Fibroblast of lung (primary cell): ENCODE measurements at regions not wholly inside any gene's neighbourhood (a gene's known extent, or its start where the extent isn't known, plus 50 kb on each side); places are given as distances from the start of the nearest gene placed in this dataset.

ENCODE experiments used
- DNase-seq, 2 donors: peaks; one replicate each; pipeline versions ENCODE4 v3.0.0 to v3.0.0-alpha.2; 2010; ENCODE audit warnings: low read depth in 2 of 2
- H2AFZ ChIP-seq: 2 replicates; pipeline ENCODE4 v1.5.1; 2012; ENCODE audit warnings: low read length, control low read depth, inconsistent platforms
- H3K27ac ChIP-seq: 2 replicates; pipeline ENCODE4 v1.5.1; 2011; ENCODE audit warnings: low read length, control low read depth; ENCODE audit not compliant: insufficient read depth
- H3K27me3 ChIP-seq: 2 replicates; pipeline ENCODE4 v1.5.1; 2011; ENCODE audit warnings: mild to moderate bottlenecking, low read length; ENCODE audit not compliant: control insufficient read depth, insufficient read depth
- H3K36me3 ChIP-seq: 2 replicates; pipeline ENCODE4 v1.5.1; 2011; ENCODE audit warnings: low read length; ENCODE audit not compliant: control insufficient read depth, insufficient read depth
- H3K4me1 ChIP-seq: 2 replicates; pipeline ENCODE4 v1.5.1; 2011; ENCODE audit warnings: low read length; ENCODE audit not compliant: control insufficient read depth, insufficient read depth; ENCODE audit errors: extremely low read depth
- H3K4me2 ChIP-seq: 2 replicates; pipeline ENCODE4 v1.5.1; 2011; ENCODE audit warnings: low read length, control low read depth; ENCODE audit not compliant: insufficient read depth; ENCODE audit errors: extremely low read depth
- H3K4me3 ChIP-seq, 4 experiments: fragments of 200-600 bp in 1 of 4; sonication (generic) in 1 of 4; replicated peaks in 1 of 4; 2 replicates each; pipeline ENCODE4 v1.5.1; 2011 to 2016; ENCODE audit warnings: low read length in 4 of 4, low read depth in 3 of 4, mild to moderate bottlenecking in 3 of 4, control low read depth in 2 of 4, inconsistent platforms in 1 of 4, mixed read lengths in 1 of 4; ENCODE audit not compliant: insufficient read depth in 1 of 4; ENCODE audit errors: control extremely low read depth in 1 of 4
- H3K79me2 ChIP-seq: 2 replicates; pipeline ENCODE4 v1.5.1; 2012; ENCODE audit warnings: mild to moderate bottlenecking, low read length, inconsistent platforms; ENCODE audit not compliant: control insufficient read depth, insufficient read depth
- H3K9ac ChIP-seq: 2 replicates; pipeline ENCODE4 v1.5.1; 2011; ENCODE audit warnings: mild to moderate bottlenecking, low read length, control low read depth; ENCODE audit not compliant: insufficient read depth
- H3K9me3 ChIP-seq: 2 replicates; pipeline ENCODE4 v1.5.1; 2012; ENCODE audit warnings: low read depth, low read length; ENCODE audit not compliant: control insufficient read depth, insufficient read depth
- H4K20me1 ChIP-seq: 2 replicates; pipeline ENCODE4 v1.5.1; 2011; ENCODE audit warnings: low read length; ENCODE audit not compliant: control insufficient read depth, insufficient read depth; ENCODE audit errors: extremely low read depth
- EZH2 ChIP-seq: IDR thresholded peaks from 2 replicates; pipeline ENCODE4 v1.5.1; 2012; ENCODE audit warnings: low read length, control low read depth, mild to moderate bottlenecking; ENCODE audit errors: missing control alignments
- TF ChIP-seq, protein P1 (sequence below), 2 donors: IDR thresholded peaks in 1 of 2; conservative IDR thresholded peaks in 1 of 2; 1 replicate in 1 of 2; 2 replicates in 1 of 2; pipeline ENCODE4 v1.5.1; 2011 to 2012; ENCODE audit warnings: low read length in 2 of 2, control low read depth in 1 of 2, inconsistent platforms in 1 of 2, low read depth in 1 of 2, mild to moderate bottlenecking in 1 of 2

DNA sequence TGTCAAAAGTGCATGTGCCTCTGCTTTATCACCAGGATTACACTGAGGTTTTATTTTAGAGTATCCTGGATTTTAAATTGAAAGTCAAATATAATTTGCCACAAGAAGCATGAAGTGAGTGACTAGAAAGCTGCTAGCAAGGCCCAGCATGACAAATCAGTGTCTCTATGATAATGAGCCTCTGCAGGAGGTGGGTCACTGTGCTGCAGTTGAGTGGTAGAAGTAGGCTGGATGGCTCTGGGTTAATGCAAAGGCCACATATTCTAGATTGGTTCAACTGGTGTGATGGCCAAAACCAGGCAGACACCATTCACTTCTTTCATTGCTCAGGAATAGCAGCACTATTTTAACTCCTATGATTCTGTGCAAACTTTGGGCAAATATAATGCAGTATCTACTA, 491.5 kb downstream of the OLFM4 start:
- H4K20me1 ChIP-seq: no peaks in the 10 kb centered on the region

DNA sequence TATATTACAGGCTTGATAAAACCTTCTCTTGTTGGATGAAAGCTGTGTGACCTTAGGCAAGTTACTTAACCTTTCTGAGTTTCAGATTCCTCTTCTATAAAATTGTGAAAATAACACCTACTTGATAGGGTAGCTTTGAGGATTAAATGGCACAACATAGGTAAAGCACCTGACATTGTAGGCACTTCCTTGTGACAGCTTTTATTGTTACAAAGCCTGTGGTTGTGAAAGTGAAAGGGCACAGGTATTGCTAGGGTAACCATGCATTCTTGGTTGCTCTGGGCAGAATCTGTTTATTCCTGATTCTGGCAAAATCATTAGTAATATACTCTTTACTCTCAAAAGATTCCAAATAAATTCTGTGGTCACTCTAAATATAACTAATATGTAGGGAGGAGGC, 493.4 kb downstream of the OLFM4 start:
- TF ChIP-seq, protein P1, sequence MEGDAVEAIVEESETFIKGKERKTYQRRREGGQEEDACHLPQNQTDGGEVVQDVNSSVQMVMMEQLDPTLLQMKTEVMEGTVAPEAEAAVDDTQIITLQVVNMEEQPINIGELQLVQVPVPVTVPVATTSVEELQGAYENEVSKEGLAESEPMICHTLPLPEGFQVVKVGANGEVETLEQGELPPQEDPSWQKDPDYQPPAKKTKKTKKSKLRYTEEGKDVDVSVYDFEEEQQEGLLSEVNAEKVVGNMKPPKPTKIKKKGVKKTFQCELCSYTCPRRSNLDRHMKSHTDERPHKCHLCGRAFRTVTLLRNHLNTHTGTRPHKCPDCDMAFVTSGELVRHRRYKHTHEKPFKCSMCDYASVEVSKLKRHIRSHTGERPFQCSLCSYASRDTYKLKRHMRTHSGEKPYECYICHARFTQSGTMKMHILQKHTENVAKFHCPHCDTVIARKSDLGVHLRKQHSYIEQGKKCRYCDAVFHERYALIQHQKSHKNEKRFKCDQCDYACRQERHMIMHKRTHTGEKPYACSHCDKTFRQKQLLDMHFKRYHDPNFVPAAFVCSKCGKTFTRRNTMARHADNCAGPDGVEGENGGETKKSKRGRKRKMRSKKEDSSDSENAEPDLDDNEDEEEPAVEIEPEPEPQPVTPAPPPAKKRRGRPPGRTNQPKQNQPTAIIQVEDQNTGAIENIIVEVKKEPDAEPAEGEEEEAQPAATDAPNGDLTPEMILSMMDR (conservative IDR thresholded peaks at IDR 0.05 in 1 of 2, IDR thresholded peaks at IDR 0.05 in 1 of 2; ENCODE audit: low read depth in 1 of 2, low read length in 2 of 2): no peak
- TF ChIP-seq EZH2: no peak
- H2AFZ ChIP-seq: no peak overlapping the region
- no peaks in the 10 kb centered on the region for H3K27me3 ChIP-seq
- H4K20me1 ChIP-seq: no peaks in the 10 kb centered on the region
- H3K27ac ChIP-seq: no peak overlapping the region
- no peaks in the 10 kb centered on the region for H3K4me1 ChIP-seq
- H3K4me2 ChIP-seq: no peak overlapping the region
- H3K9me3 ChIP-seq: no peaks in the 10 kb centered on the region
- DNase-seq: no peak
- H3K79me2 ChIP-seq: no peaks in the 10 kb centered on the region
- H3K4me3 ChIP-seq: no peak overlapping the region
- H3K36me3 ChIP-seq: no peaks in the 10 kb centered on the region
- no peak overlapping the region for H3K9ac ChIP-seq

More for the DNA sequence above, 491.5 kb downstream of the OLFM4 start:
- H3K79me2 ChIP-seq: no peaks in the 10 kb centered on the region
- no peaks in the 10 kb centered on the region for H3K4me1 ChIP-seq
- H3K27ac ChIP-seq: no peak overlapping the region
- H3K9ac ChIP-seq: no peak overlapping the region
- TF ChIP-seq EZH2: no peak
- TF ChIP-seq, protein P1 (conservative IDR thresholded peaks at IDR 0.05 in 1 of 2, IDR thresholded peaks at IDR 0.05 in 1 of 2; ENCODE audit: low read depth in 1 of 2, low read length in 2 of 2): no peak
- no peak overlapping the region for H2AFZ ChIP-seq
- H3K4me2 ChIP-seq: no peak overlapping the region
- no peaks in the 10 kb centered on the region for H3K27me3 ChIP-seq
- no peaks in the 10 kb centered on the region for H3K9me3 ChIP-seq
- DNase-seq: no peak
- H3K36me3 ChIP-seq: no peaks in the 10 kb centered on the region
- no peak overlapping the region for H3K4me3 ChIP-seq

DNA sequence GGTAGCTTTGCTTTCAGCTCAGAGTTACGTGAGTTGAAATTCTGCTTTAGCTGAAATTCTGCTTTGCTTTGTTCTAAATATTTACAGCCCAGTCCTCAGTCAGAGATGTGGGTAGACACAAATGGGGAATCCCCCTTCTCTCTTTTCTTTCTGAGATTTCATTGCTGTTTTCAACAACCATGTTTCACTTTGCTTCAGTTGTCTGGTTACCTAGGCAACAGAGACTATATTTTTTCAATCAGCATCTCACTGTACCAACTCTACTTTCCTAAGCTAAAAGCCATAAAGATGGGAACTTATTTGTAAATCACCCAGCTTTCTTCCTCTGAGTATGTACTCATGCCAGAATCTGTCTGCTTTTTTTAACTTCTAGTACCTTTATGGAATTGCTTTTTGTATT, 509.0 kb downstream of the OLFM4 start:
- H3K4me1 ChIP-seq: no peaks in the 10 kb centered on the region
- no peaks in the 10 kb centered on the region for H3K36me3 ChIP-seq
- no peak for DNase-seq
- no peak overlapping the region for H3K4me3 ChIP-seq
- H3K27ac ChIP-seq: no peak overlapping the region
- no peak for TF ChIP-seq EZH2
- TF ChIP-seq, protein P1 (conservative IDR thresholded peaks at IDR 0.05 in 1 of 2, IDR thresholded peaks at IDR 0.05 in 1 of 2; ENCODE audit: low read depth in 1 of 2, low read length in 2 of 2): no peak
- H3K79me2 ChIP-seq: no peaks in the 10 kb centered on the region
- no peak overlapping the region for H3K4me2 ChIP-seq
- no peaks in the 10 kb centered on the region for H4K20me1 ChIP-seq
- no peaks in the 10 kb centered on the region for H3K27me3 ChIP-seq
- H2AFZ ChIP-seq: no peak overlapping the region
- no peaks in the 10 kb centered on the region for H3K9me3 ChIP-seq
- no peak overlapping the region for H3K9ac ChIP-seq
